Adipose tissue (tissue), 3 donors: ENCODE measurements at regions not wholly inside any gene's neighbourhood (a gene's known extent, or its start where the extent isn't known, plus 50 kb on each side); places are given as distances from the start of the nearest gene placed in this dataset.

Experiments
- H3K27ac ChIP-seq: one replicate; pipeline ENCODE4 v1.5.1; 2013; ENCODE audit warnings: low read depth, low read length
- WGBS, 3 donors: extraction: QIAGEN DNeasy Blood & Tissue Kit; methylation state at CpG; one replicate each; pipeline ENCODE4 v1.1.7; 2013; 5-methylcytosine and 5-hydroxymethylcytosine counted together
- donor health status: healthy with polysubstance abuse.
- donor health status: Bipolar disorder and iron deficiency.
- donor health status: healthy.

DNA sequence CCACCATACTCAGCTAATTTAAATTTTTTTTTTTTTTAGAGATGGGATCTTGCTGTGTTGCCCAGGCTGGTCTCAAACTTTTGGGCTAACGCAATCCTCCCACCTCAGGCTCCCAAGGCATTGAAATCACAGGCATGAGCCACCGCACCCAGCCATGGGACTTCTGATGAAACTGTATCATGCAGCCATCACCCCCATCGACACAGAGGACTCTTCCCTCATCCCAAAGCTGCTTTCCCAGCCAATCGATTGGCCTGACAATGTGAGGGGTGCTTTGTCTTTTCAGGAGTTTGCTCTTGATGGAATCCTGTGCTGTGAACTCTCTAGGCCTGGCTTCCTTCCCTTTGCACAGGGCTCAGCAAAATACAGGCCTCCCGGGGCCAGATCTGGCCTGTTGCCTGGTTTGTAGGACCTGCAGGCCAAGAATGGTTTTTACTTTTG lies 59.6 kb upstream of the NCOR2 start:
- H3K27ac ChIP-seq = peak overlapping the region; percentile 21
- WGBS, 3 donors = 29 to 66% (median 36%) methylated on average over 5 of the region's 5 CpGs

DNA sequence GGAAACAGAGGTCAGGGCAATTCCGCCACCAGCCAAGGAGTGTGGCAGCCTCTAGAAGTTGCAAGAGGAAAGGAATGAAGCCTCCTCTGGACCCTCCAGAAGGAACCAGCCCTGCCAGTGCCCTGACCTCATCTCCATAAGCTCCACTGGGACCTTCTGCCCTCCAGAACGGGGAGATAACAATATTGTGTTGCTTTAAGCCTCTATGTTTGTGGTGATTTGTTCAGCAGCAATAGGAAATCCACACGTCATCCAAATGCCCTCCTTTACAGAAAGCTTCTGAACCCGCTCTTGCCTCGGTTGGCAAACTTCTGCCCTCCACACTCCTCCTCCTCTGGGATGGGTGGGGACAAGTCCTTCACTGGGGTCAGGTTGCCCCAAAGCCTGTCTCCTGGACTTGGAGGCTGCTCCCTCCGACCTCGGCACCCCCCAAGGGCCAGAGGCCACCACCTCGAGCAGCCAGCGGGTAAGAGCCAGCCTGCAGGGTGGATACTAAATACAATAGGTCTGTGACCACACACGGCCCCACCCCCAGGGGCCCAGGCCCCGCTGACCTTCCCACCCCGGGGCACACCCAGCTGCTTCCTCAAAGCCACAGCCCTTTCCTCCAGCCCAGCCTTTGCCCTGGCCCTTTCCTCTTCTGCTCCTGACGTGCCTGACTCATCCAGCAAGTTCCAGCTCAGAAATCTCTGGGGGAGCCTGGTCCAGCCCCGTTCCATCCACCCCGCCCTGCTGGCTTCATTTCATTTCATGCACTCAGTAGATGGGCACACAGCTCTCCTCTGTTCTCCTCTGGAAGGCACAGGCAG lies 58.7 kb upstream of the NCOR2 start:
- peak overlapping the region; percentile 85 for H3K27ac ChIP-seq
- WGBS, 3 donors = 20 to 55% (median 29%) methylated on average over 13 to 15 of the region's 15 CpGs

DNA sequence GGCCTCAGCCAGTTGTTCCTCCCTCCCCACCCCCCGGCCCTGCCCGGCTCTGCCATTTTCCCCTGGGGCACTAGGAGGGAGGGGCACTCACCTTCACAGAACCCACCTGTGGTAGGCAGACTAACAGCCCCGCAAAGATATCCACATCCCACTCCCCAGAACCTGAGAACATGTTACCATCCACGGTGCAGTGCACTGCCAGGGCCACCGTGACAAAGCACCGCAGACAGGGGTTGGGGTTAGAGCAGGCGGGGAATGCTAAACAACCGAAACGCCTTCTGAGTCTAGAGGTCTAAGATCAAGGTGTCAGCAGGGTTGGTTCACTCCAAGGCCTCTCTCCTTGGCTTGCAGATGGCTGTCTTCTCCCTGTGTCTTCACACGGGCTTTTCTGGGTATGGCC lies 57.4 kb upstream of the NCOR2 start:
- H3K27ac ChIP-seq = no peak overlapping the region
- WGBS, 3 donors = 86 to 93% (median 90%) methylated on average over 10 of the region's 10 CpGs

DNA sequence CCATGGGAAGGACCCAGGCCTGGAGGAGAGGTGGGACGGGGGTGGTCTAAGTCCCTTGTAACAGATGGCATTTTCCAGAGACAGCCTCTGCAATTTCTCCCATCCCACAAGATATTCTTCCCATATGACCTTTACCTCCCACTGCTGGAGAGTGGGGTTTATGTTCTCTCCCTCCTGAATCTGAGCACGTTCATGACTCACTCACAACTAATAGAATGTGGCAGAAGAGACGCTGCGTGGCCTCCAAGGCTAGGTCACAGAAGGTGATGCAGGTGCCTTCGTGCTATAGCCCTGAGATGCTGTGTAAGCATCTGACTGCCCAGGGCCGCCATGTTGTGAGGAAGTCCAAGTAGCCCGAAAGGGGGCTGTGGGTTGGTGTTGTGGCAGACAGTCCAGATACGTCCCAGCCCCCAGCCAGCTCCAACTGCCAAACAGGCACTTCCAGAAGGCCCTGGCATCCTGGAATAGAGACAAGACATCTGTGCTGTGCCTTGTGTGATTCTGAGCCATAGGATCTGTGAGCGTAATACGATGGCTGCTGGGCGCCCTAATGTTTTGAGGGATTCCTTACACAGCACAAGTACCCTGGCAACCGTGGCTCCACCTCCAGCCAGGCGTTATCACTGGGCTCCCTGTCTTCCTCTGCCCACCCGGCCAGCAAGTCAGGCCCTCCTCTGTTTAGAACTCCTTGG lies 56.1 kb upstream of the NCOR2 start:
- no peak overlapping the region for H3K27ac ChIP-seq
- WGBS, 3 donors = 94 to 96% (median 95%) methylated on average over 14 of the region's 14 CpGs

DNA sequence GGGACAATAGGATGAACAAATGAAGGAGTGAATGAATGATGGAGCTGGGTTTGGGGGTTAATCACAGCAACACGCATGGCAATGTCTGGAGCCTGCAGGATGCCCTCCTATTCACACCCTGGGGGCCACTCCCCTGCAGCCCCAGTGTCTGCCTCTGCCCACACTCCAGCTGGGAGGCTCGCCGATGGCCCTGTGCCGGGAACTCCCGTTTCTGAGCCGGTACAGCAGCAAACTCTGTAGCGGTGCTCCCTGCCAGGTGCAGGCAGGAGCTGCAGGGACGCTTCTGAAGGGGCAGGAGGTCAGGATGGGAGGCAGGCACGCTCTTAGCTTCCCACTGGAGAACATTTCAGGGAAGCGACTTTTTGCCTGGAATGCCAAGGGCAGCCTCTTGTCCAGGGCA lies 55.4 kb upstream of the NCOR2 start:
- no peak overlapping the region for H3K27ac ChIP-seq
- WGBS, 3 donors = 68 to 89% (median 78%) methylated on average over 10 of the region's 10 CpGs

DNA sequence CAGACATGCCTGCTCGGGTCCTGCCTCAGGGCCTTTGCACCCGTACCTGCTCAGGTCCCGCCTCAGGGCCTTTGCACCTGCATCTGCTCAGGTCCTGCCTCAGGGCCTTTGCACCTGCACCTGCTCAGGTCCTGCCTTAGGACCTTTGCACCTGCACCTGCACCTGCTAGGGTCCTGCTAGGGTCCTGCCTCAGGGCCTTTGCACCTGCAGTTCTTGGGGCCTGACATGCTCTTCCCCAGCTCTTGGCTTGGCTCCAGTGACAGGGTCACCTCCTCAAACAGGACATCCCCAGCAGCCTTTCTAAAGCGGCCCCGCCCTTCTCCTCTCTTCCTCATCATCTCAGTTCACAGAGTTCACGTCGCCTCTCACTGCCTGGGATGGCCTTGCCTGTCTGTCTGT lies 54.9 kb upstream of the NCOR2 start:
- no peak overlapping the region for H3K27ac ChIP-seq
- 79 to 90% (median 85%) methylated on average over 6 to 7 of the region's 7 CpGs for WGBS, 3 donors

DNA sequence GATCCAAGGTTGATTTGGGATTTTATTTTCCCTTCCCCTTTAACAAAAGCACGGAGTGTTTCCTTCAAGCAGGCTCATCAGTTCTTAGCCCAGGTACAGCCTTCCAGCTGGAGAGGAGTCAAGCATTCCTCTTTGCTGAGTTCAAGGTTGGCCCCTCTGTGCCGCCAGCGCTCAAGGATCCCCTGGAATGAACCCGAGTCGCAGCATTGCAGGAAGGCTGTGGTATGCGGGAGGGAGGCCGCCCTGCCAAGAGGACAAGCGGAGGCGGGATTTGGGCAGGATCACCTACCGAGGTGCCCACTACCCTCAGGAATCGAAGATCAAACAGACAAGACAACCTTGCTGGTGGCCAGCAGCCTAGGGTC lies 53.9 kb upstream of the NCOR2 start:
- WGBS, 3 donors = 39 to 64% (median 56%) methylated on average over 11 of the region's 11 CpGs
- no peak overlapping the region for H3K27ac ChIP-seq

DNA sequence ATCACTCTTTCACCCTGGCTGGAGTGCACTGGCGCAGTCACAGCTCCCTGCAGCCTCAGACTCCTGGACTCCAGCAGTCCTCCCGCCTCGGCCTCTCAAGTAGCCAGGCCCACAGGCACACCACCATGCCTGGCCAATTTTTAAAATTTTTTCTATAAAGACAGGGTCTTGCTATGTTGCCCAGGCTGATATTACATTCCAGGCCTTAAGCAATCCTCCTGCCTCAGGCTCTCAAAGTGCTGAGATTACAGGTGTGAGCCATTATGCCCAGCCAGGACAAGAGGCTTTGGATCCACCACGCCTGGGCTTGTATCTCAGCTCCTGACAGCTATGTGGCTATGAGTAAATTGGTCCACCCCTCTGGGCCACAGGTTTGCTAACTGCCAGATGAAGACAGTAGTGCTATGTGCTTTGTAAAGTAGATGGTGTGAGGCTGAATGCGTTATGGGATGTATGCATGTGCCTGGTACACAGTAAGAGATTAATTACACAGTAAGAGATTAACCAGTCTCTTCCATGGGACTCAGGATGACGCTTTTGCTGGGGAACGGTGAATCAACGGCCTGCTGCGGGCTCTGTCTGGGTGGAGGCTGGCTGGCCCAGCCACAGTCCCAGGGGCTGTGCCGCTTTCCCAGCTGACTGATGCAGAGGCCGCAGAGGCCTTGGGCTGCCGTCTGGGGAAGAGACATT lies 53.3 kb upstream of the NCOR2 start:
- WGBS, 3 donors = 65 to 79% (median 72%) methylated on average over 12 of the region's 12 CpGs
- no peak overlapping the region for H3K27ac ChIP-seq

DNA sequence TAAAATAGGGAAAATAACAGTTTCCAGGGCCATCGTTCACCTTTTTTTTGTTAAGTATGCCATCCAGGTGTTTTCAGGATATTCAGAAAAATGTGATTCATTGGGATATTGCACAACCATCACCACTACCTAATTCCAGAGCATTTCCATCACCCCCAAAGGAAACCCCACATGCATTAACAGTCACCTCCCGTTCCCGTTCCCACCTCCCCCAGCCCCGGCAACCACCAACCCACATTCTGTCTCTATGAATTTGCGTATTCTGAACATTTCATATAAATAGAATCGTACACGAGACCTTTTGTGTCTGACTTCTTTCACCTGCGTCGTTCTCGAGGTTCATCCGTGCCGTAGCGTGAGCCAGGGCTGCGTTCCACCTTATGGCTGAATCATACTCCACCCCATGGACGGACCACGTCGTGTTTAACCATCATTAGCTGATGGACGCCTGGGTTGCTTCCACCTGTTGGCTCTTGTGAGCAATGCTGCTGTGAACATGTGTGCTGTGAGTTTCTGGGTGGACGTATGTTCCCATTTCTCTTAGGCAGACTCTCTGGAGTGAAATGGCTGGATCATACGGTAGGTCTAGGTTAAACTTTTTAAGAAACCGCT lies 51.0 kb upstream of the NCOR2 start:
- WGBS, 3 donors = 76 to 88% (median 88%) methylated on average over 21 of the region's 21 CpGs

DNA sequence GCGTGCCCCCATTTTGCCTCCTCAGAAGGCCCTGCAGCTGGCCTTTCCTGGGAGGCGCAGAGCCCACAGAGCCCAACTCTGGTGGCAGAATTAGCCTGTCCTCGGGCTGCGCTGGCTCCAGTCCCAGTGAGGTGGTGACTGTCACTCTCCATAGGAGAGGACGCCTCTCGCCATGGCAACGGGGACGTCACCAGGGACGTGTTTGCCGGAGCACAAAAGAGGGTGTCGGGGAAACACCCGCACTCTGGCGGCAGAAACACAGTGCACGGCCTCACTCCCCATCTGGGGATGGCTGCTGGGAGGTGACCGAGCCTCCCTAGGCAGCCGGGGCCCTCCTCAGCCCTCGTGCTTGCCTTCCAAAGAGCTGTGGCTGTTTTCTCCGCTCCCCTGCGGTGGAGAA lies 50.2 kb upstream of the NCOR2 start:
- 54 to 88% (median 76%) methylated on average over 17 to 19 of the region's 19 CpGs for WGBS, 3 donors
- no peak overlapping the region for H3K27ac ChIP-seq

More for the DNA sequence above, 51.0 kb upstream of the NCOR2 start:
- no peak overlapping the region for H3K27ac ChIP-seq
